Activated T-helper 17 cell treated with anti-CD3 and anti-CD28 coated beads, Interleukin-2, amount 50 U/mL, for 72 hours (primary cell): ENCODE measurements at regions not wholly inside any gene's neighbourhood (a gene's known extent, or its start where the extent isn't known, plus 50 kb on each side); places are given as distances from the start of the nearest gene placed in this dataset.
"Not testable (repeated sequence)": the region's sequence is repeated elsewhere in the genome, so short reads cannot be mapped to it uniquely, and the experiment has no call there.

Experiments
- ATAC-seq: fragments of 150-1000 bp; cut with Tn5 transposase; replicated peaks from 2 replicates; pipeline ENCODE4 v1.10.0; 2021; ENCODE audit warnings: mild to moderate bottlenecking, moderate library complexity
- H3K27ac Mint-ChIP-seq: one replicate; pipeline ENCODE4 v1.8.0; 2022; ENCODE audit warnings: mixed read lengths
- H3K27me3 Mint-ChIP-seq: one replicate; pipeline ENCODE4 v1.8.0; 2022; ENCODE audit warnings: mixed read lengths
- H3K36me3 Mint-ChIP-seq: one replicate; pipeline ENCODE4 v1.8.0; 2022; ENCODE audit warnings: low read depth, mild to moderate bottlenecking, mixed read lengths
- H3K4me1 Mint-ChIP-seq: one replicate; pipeline ENCODE4 v1.8.0; 2022; ENCODE audit warnings: mixed read lengths
- H3K4me3 Mint-ChIP-seq: one replicate; pipeline ENCODE4 v1.8.0; 2022; ENCODE audit warnings: mild to moderate bottlenecking, mixed read lengths
- H3K9me3 Mint-ChIP-seq: one replicate; pipeline ENCODE4 v1.8.0; 2022; ENCODE audit warnings: mixed read lengths

DNA sequence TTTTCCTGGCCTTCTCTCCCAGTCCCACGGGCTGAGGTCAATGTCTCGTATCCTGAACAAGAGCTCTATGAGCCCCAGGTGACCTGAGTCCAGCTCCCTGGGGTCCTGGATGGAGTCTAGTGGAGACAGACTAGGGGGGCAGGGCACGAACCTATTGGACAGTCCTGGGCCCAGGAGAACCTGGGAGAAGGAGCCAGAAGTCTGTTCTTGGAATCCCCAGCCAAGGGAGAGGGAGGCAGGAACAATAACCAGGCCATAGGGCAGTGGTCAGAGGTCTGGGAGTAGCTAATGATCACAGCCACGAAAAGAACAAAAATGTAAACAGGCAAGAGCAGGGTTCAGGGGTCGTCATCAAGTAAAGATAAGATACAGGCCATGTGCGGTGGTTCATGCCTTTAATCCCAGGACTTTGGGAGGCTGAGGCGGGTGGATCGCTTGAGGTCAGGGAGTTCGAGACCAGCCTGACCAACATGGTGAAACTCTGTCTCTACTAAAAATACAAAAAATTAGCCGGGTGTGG, 60.8 kb downstream of the COPRS start:
- no peaks in the 10 kb centered on the region for H3K4me1 Mint-ChIP-seq
- no peaks in the 10 kb centered on the region for H3K9me3 Mint-ChIP-seq
- H3K4me3 Mint-ChIP-seq = no peak overlapping the region
- H3K36me3 Mint-ChIP-seq = no peaks in the 10 kb centered on the region
- ATAC-seq = no peak
- peaks cover 5% of the 10 kb centered on the region for H3K27me3 Mint-ChIP-seq
- H3K27ac Mint-ChIP-seq = no peak overlapping the region

DNA sequence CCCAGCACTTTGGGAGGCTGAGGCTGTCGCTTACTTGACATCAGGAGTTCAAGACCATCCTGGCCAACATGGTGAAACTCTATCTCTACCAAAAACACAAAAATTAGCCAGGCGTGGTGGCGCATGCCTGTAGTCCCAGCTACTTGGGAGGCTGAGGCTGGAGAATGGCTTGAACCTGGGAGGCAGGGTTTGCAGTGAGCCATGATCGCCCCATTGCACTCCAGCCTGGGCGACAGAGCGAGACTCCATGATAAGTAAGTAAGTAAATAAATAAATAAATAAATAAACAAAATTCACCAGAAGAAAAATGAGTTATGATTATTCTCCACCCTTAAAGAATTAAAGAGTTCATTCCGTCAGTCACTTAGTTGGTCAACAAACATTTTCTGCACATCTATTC, 63.1 kb downstream of the COPRS start:
- not testable (repeated sequence) for H3K36me3 Mint-ChIP-seq, H3K27ac Mint-ChIP-seq, H3K9me3 Mint-ChIP-seq, ATAC-seq, H3K4me3 Mint-ChIP-seq, H3K4me1 Mint-ChIP-seq
- H3K27me3 Mint-ChIP-seq = peaks cover 10% of the 10 kb centered on the region

DNA sequence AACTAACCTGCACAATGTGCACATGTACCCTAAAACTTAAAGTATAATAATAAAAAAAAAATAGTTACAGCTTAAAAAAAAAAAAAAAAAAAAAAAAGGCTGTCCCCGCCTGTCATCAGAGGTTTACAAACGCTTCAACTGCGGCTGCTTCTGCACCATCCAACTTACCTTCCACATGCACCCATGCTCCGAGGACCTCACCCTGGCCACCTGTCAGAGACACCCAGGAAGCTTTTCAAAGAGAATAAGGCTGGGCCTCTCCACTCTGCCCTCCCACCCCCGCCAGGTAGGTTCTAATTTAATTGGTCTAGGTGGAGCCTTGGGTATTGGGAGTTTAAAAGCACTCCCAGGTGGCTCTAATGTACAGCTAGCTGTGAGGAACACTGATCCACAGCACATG, 64.9 kb downstream of the COPRS start:
- H3K27ac Mint-ChIP-seq = no peak overlapping the region
- H3K27me3 Mint-ChIP-seq = peaks cover 10% of the 10 kb centered on the region
- no peaks in the 10 kb centered on the region for H3K36me3 Mint-ChIP-seq
- no peaks in the 10 kb centered on the region for H3K4me1 Mint-ChIP-seq
- H3K4me3 Mint-ChIP-seq = no peak overlapping the region
- H3K9me3 Mint-ChIP-seq = no peaks in the 10 kb centered on the region
- no peak for ATAC-seq

GRCh38 chr17:31793634-31794033, 65.4 kb downstream of the COPRS start:
- ATAC-seq, H3K4me1 Mint-ChIP-seq, H3K4me3 Mint-ChIP-seq, H3K9me3 Mint-ChIP-seq, H3K27ac Mint-ChIP-seq, H3K36me3 Mint-ChIP-seq: not testable (repeated sequence)
- H3K27me3 Mint-ChIP-seq = peaks cover 10% of the 10 kb centered on the region

GRCh38 chr17:31792007-31792585, 66.9 kb downstream of the COPRS start:
- Mint-ChIP-seq H3K36me3 (no peaks in the 10 kb centered on the region), H3K27me3 (peaks cover 6% of the 10 kb centered on the region), H3K4me1 (peaks cover 4% of the 10 kb centered on the region), H3K9me3 (no peaks in the 10 kb centered on the region), H3K4me3 (no peak overlapping the region), H3K27ac (no peak overlapping the region)
- ATAC-seq = no peak

GRCh38 chr17:31789707-31790505, 69.1 kb downstream of the COPRS start:
- H3K4me1 Mint-ChIP-seq = peaks cover 4% of the 10 kb centered on the region
- H3K27ac Mint-ChIP-seq = no peak overlapping the region
- no peaks in the 10 kb centered on the region for H3K36me3 Mint-ChIP-seq
- H3K4me3 Mint-ChIP-seq = no peak overlapping the region
- H3K27me3 Mint-ChIP-seq = peaks cover 8% of the 10 kb centered on the region
- no peak for ATAC-seq
- no peaks in the 10 kb centered on the region for H3K9me3 Mint-ChIP-seq

DNA sequence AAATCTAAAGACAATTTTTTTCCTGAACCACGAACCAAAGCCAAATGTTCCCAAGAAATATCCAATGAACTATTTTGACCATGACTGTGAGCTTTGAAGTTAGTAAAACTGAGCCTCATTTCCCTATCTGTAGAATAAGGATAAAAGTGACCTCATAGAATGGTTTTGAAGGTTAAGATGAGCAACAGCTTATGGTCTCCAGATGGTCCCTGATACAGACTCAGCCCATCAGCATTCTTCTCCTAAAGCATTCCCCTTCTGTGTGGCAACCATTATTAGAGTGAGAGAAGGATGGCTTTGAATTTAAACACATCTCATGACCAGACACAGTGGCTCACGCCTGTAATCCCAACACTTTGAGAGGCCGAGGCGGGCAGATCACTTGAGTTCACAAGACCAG, 70.1 kb downstream of the COPRS start:
- ATAC-seq = no peak
- peaks cover 8% of the 10 kb centered on the region for H3K27me3 Mint-ChIP-seq
- H3K9me3 Mint-ChIP-seq = no peaks in the 10 kb centered on the region
- peaks cover 4% of the 10 kb centered on the region for H3K4me1 Mint-ChIP-seq
- no peak overlapping the region for H3K27ac Mint-ChIP-seq
- no peak overlapping the region for H3K4me3 Mint-ChIP-seq
- H3K36me3 Mint-ChIP-seq = no peaks in the 10 kb centered on the region

DNA sequence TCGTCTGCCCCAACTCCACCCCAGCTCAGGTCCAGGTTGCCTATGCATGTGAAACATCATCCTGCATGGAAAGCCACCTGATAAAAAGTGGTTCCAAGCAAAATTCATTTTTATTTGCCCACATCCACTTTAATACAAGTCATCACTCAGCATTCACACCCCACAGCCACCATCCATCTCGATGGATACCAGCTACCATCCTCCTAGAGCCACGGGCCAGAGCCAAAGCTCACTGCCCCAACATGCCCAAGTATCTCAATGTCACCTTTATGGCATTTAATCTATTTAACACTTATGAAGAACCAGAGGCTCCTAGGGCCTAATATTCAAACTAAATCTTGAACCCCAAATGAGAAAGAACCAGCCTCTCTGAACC, 70.5 kb downstream of the COPRS start:
- no peak overlapping the region for H3K4me3 Mint-ChIP-seq
- H3K4me1 Mint-ChIP-seq = peaks cover 4% of the 10 kb centered on the region
- H3K9me3 Mint-ChIP-seq = no peaks in the 10 kb centered on the region
- ATAC-seq = no peak
- no peak overlapping the region for H3K27ac Mint-ChIP-seq
- peaks cover 8% of the 10 kb centered on the region for H3K27me3 Mint-ChIP-seq
- H3K36me3 Mint-ChIP-seq = no peaks in the 10 kb centered on the region

GRCh38 chr17:31787857-31788570, 71.0 kb downstream of the COPRS start:
- H3K27me3 Mint-ChIP-seq = peaks cover 12% of the 10 kb centered on the region

GRCh38 chr17:31786796-31787481, 72.1 kb downstream of the COPRS start:
- peaks cover 4% of the 10 kb centered on the region for H3K4me1 Mint-ChIP-seq
- no peak overlapping the region for H3K27ac Mint-ChIP-seq
- H3K36me3 Mint-ChIP-seq = no peaks in the 10 kb centered on the region
- H3K9me3 Mint-ChIP-seq = no peaks in the 10 kb centered on the region
- no peak overlapping the region for H3K4me3 Mint-ChIP-seq
- no peak for ATAC-seq
- H3K27me3 Mint-ChIP-seq = peaks cover 16% of the 10 kb centered on the region

More at GRCh38 chr17:31787857-31788570, 71.0 kb downstream of the COPRS start:
- Mint-ChIP-seq H3K4me1 (peaks cover 4% of the 10 kb centered on the region), H3K9me3 (no peaks in the 10 kb centered on the region), H3K27ac (no peak overlapping the region), H3K36me3 (no peaks in the 10 kb centered on the region), H3K4me3 (no peak overlapping the region)
- ATAC-seq = no peak

DNA sequence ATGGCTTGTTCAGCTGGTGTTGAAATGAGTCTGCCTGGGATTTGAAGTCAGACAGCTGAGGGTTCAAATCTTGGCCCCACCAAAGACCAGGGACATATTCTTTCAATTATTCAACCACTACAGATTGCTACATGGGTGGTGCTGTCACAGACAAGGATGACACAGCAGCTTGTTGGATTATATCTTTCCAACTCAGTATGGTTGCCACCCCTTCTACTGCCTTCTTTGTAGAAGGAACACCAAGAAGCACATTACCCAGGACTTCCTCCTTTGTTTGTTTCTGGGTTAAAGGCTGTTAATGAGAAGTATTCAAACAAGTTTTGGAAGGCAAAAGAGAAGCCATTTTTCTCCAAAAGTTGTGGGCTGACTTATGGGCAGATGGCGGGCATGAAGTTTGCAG, 78.6 kb downstream of the COPRS start:
- Mint-ChIP-seq H3K4me1 (no peaks in the 10 kb centered on the region), H3K9me3 (no peaks in the 10 kb centered on the region), H3K27me3 (peaks cover 31% of the 10 kb centered on the region), H3K36me3 (no peaks in the 10 kb centered on the region), H3K27ac (no peak overlapping the region), H3K4me3 (no peak overlapping the region)
- ATAC-seq = no peak

DNA sequence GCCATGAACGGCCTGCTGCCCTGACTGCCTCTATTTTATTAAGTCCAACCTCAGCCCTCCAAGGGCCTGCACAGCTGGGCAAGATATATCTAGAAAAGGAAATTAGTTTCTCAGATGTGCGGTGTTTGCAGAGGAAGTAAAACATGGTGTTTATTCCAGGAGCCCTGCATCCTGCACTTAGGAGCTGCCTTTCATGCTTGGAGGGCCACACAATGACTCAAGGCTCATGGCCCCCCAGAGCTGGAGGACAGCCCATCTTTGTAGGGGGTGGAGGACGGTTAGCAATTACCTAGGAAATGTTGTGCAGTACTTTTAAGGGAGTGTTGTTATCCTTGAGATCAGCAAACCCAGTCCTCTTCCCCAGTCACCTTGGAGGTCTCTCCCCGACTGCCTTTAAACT, 80.5 kb downstream of the COPRS start:
- Mint-ChIP-seq H3K27ac (no peak overlapping the region), H3K4me3 (no peak overlapping the region), H3K36me3 (no peaks in the 10 kb centered on the region), H3K27me3 (peaks cover 31% of the 10 kb centered on the region), H3K9me3 (no peaks in the 10 kb centered on the region), H3K4me1 (no peaks in the 10 kb centered on the region)
- ATAC-seq = no peak

DNA sequence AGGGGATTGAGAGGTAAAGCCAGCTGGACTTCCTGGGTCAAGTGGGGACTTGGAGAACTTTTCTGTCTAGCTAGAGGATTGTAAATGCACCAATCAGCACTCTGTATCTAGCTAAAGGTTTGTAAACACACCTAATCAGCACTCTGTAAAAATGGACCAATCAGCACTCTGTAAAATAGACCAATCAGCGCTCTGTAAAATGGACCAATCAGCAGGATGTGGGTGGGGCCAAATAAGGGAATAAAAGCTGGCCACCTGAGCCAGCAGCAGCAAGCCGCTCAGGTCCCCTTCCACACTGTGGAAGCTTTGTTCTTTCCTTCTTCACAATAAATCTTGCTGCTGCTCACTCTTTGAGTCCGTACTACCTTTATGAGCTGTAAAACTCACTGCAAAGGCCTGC, 87.7 kb downstream of the COPRS start:
- H3K9me3 Mint-ChIP-seq = not testable (repeated sequence)

DNA sequence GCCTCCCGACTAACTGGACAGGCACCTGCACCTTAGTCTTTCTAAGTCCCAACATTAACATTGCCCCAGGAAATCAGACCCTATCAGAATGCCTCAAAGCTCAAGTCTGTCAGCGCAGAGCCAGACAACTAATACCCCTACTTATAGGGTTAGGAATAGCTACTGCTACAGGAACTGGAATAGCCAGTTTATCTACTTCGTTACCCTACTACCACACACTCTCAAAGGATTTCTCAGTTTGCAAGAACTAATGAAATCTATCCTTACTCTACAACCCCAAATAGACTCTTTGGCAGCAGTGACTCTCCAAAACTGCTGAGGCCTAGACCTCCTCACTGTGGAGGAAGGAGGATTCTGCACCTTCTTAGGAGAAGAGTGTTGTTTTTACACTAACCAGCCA, 88.5 kb downstream of the COPRS start:
- not testable (repeated sequence) for H3K27me3 Mint-ChIP-seq, H3K4me1 Mint-ChIP-seq, H3K4me3 Mint-ChIP-seq, H3K27ac Mint-ChIP-seq, ATAC-seq, H3K36me3 Mint-ChIP-seq, H3K9me3 Mint-ChIP-seq

More for the DNA sequence above, 87.7 kb downstream of the COPRS start:
- not testable (repeated sequence) for ATAC-seq, H3K4me3 Mint-ChIP-seq, H3K27me3 Mint-ChIP-seq, H3K4me1 Mint-ChIP-seq, H3K36me3 Mint-ChIP-seq, H3K27ac Mint-ChIP-seq
